Right atrium auricular region (tissue), 2 donors: ENCODE measurements at regions not wholly inside any gene's neighbourhood (a gene's known extent, or its start where the extent isn't known, plus 50 kb on each side); places are given as distances from the start of the nearest gene placed in this dataset.
"Not testable (repeated sequence)": the region's sequence is repeated elsewhere in the genome, so short reads cannot be mapped to it uniquely, and the experiment has no call there.

ENCODE experiments used
- DNase-seq: peaks from one replicate; pipeline ENCODE4 v3.0.0-alpha.2; 2019; ENCODE audit warnings: low spot score
- H3K27ac ChIP-seq, 2 donors: fragments of 200-600 bp; sonication (generic); 1 replicate in 1 of 2; 2 replicates in 1 of 2; pipeline ENCODE4 v1.5.1; 2016 to 2019
- H3K27me3 ChIP-seq, 2 donors: fragments of 200-600 bp; sonication (generic); one replicate each; pipeline versions ENCODE4 v1.5.1 to v1.6.0; 2017 to 2019
- H3K36me3 ChIP-seq: fragments of 200-600 bp; sonication (generic); one replicate; pipeline ENCODE4 v1.5.1; 2016
- H3K4me1 ChIP-seq, 2 donors: fragments of 200-600 bp; sonication (generic); one replicate each; pipeline versions ENCODE4 v1.5.1 to v1.6.0; 2017 to 2019
- H3K4me3 ChIP-seq, 2 donors: fragments of 200-600 bp; sonication (generic); 1 replicate in 1 of 2; 2 replicates in 1 of 2; pipeline ENCODE4 v1.5.1; 2017 to 2019; ENCODE audit warnings: mild to moderate bottlenecking in 1 of 2, moderate library complexity in 1 of 2
- H3K9me3 ChIP-seq, 2 donors: fragments of 200-600 bp; sonication (generic); one replicate each; pipeline ENCODE4 v1.5.1; 2019
- TF ChIP-seq, protein P1 (sequence below), 2 donors: fragments of 200-600 bp; sonication (generic); IDR thresholded peaks; one replicate each; pipeline ENCODE4 v1.5.1; 2019; ENCODE audit warnings: antibody characterized with exemption in 2 of 2

DNA sequence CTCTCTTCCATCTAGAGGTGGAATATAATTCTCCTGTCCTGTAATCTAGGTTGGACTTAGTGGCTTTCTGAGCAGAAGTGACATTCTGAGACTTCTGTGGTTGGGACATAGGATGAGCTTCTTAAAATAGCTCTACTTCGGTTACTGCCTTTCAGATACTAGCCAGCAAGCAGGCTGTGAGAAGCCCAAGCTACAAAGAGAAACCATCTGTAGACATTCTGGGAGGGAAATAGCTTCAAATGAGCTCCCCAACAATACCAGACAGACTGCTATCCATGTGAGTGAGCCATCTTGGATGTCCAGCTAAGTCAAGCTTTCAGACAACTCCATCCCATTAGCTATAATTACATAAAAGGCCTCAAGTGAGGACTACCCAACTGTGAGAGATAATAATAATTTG, 568.9 kb downstream of the DMRTA1 start:
- DNase-seq, result no peak
- Histone ChIP-seq H3K4me1 (no peaks in the 10 kb centered on the region), H3K27me3 (no peaks in the 10 kb centered on the region), H3K36me3 (no peaks in the 10 kb centered on the region), H3K27ac (no peak overlapping the region), H3K9me3 (peaks cover 0 to 4% of the 10 kb centered on the region in 2 donors), H3K4me3 (no peak overlapping the region)
- TF ChIP-seq, protein P1, sequence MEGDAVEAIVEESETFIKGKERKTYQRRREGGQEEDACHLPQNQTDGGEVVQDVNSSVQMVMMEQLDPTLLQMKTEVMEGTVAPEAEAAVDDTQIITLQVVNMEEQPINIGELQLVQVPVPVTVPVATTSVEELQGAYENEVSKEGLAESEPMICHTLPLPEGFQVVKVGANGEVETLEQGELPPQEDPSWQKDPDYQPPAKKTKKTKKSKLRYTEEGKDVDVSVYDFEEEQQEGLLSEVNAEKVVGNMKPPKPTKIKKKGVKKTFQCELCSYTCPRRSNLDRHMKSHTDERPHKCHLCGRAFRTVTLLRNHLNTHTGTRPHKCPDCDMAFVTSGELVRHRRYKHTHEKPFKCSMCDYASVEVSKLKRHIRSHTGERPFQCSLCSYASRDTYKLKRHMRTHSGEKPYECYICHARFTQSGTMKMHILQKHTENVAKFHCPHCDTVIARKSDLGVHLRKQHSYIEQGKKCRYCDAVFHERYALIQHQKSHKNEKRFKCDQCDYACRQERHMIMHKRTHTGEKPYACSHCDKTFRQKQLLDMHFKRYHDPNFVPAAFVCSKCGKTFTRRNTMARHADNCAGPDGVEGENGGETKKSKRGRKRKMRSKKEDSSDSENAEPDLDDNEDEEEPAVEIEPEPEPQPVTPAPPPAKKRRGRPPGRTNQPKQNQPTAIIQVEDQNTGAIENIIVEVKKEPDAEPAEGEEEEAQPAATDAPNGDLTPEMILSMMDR (IDR thresholded peaks at IDR 0.05), result no peak

DNA sequence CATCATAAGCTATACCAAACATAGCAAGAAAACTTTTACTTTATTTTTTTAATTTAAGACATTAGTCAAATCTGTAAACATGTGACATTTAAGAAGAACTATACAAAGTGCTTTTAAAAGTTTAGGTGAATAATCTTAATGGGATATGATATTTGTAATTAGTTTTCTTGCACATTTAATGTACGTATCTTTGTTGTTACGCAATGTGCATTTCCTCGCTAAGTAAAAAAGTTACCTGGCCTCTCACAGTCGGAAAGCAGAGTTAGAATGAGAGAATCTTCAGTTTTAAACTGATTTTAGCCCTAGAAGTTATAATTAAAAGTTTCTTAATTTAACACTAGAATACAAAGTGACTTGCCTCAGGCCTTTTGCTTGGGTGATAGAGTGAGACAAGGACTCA, 589.8 kb downstream of the DMRTA1 start:
- TF ChIP-seq, protein P1 (IDR thresholded peaks at IDR 0.05), result no peak
- H3K4me1 ChIP-seq, result no peaks in the 10 kb centered on the region
- H3K27ac ChIP-seq, result no peak overlapping the region
- H3K4me3 ChIP-seq, result no peak overlapping the region
- no peak for DNase-seq
- no peaks in the 10 kb centered on the region for H3K36me3 ChIP-seq
- H3K27me3 ChIP-seq, result no peaks in the 10 kb centered on the region
- peaks cover 3 to 8% of the 10 kb centered on the region in 2 donors for H3K9me3 ChIP-seq

DNA sequence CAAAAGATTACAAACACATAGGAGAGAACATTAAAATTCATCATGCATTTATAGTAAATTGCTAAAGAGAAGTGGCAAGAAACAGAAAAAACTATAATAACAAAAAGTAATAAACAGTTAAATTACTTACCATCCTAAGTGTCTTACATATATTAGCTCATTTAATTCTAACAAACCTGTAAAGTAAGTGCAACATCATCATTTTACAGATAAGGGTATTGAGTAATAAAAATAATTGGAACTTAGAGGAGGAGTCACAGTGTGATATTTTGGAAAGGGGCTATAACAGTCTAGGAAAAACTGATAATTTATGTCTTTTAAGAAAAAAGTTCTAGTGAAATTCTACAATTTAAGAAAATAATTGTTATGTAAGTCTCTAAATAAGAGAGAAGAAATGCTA, 592.8 kb downstream of the DMRTA1 start:
- no peak overlapping the region for H3K4me3 ChIP-seq
- H3K27me3 ChIP-seq, result no peaks in the 10 kb centered on the region
- DNase-seq, result no peak
- H3K9me3 ChIP-seq, result no peaks in the 10 kb centered on the region
- H3K4me1 ChIP-seq, result no peaks in the 10 kb centered on the region
- TF ChIP-seq, protein P1 (IDR thresholded peaks at IDR 0.05), result no peak
- H3K36me3 ChIP-seq, result no peaks in the 10 kb centered on the region
- no peak overlapping the region for H3K27ac ChIP-seq

DNA sequence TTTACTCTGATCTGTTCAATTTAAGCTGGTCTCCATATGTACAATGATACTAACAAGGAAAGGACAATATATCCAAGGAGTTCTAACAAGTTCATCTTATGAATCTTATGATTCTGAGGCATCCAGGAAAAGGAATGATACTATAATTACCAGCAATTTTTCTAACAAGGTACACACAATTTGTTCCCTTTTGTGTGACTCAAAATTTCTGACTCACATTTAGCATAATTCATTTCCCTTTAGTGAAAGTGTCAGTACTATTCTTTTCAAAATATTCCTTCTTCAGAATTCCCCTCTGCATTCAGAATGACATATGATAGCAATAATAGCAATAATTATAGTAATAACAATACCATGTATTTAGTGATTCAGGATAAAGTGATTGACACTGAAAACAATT, 594.8 kb downstream of the DMRTA1 start:
- TF ChIP-seq, protein P1 (IDR thresholded peaks at IDR 0.05), result no peak

DNA sequence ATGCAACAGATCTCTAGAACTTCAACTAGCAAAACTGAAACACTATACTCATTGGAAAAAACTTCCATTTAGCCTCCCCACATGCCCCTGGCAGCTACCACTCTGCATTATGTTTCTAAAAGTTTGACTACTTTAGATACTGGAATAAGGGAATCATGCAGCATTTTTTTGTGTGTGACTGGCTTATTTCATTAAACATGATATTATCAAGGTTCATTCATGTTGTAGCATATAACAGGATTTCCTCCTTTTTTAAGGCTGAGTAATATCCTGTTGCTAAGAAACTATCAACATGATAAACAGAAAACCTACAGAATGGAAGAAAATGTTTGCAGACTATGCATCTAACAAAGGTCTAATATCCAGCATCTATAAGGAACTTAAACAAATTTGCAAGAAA, 597.9 kb downstream of the DMRTA1 start:
- H3K27ac ChIP-seq, result no peak overlapping the region
- TF ChIP-seq, protein P1 (IDR thresholded peaks at IDR 0.05), result no peak
- H3K9me3 ChIP-seq, result no peaks in the 10 kb centered on the region

More for the DNA sequence above, 594.8 kb downstream of the DMRTA1 start:
- Histone ChIP-seq H3K36me3 (no peaks in the 10 kb centered on the region), H3K4me1 (no peaks in the 10 kb centered on the region), H3K9me3 (no peaks in the 10 kb centered on the region), H3K4me3 (no peak overlapping the region), H3K27me3 (no peaks in the 10 kb centered on the region), H3K27ac (no peak overlapping the region)
- DNase-seq, result no peak

DNA sequence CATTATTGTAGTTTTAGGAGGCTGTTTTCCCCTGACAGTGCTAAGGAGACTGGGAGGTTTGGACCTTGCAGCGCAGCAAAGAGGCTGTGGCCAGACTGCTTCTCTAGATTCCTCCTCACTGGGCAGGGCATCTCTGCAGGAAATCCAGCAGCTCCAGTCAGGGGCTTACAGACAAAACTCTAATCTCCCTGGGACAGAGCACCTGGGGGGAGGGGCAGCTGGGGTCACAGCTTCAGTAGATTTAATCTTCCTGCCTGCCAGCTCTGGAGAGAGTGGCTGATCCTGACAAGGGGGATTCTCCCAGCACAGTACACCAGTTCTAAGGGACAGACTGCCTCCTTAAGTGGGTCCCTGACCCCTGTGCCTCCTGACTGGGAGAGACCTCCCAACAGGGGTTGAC, 599.4 kb downstream of the DMRTA1 start:
- H3K4me3 ChIP-seq, DNase-seq, H3K4me1 ChIP-seq, H3K27me3 ChIP-seq, H3K27ac ChIP-seq, H3K9me3 ChIP-seq, H3K36me3 ChIP-seq: not testable (repeated sequence)

More for the DNA sequence above, 597.9 kb downstream of the DMRTA1 start:
- H3K4me3 ChIP-seq, result no peak overlapping the region
- no peaks in the 10 kb centered on the region for H3K27me3 ChIP-seq
- DNase-seq, result no peak
- H3K4me1 ChIP-seq, result no peaks in the 10 kb centered on the region
- no peaks in the 10 kb centered on the region for H3K36me3 ChIP-seq
